Tibial nerve (tissue), 4 donors: ENCODE measurements at regions not wholly inside any gene's neighbourhood (a gene's known extent, or its start where the extent isn't known, plus 50 kb on each side); places are given as distances from the start of the nearest gene placed in this dataset.

Experiments used
- DNase-seq, 2 donors: peaks; one replicate each; pipeline ENCODE4 v3.0.0-alpha.2; 2019; ENCODE audit warnings: low spot score in 2 of 2
- H3K27ac ChIP-seq, 4 donors: fragments of 200-600 bp; sonication (generic) in 3 of 4; one replicate each; pipeline ENCODE4 v1.5.1; 2017 to 2019; ENCODE audit warnings: mild to moderate bottlenecking in 1 of 4
- H3K27me3 ChIP-seq, 2 donors: fragments of 200-600 bp; sonication (generic) in 1 of 2; one replicate each; pipeline versions ENCODE4 v1.5.1 to v1.6.0; 2017 to 2019
- H3K36me3 ChIP-seq, 3 donors: fragments of 200-600 bp; sonication (generic); one replicate each; pipeline ENCODE4 v1.5.1; 2018 to 2019
- H3K4me1 ChIP-seq, 4 donors: fragments of 200-600 bp; sonication (generic) in 3 of 4; one replicate each; pipeline ENCODE4 v1.5.1; 2017 to 2019
- H3K4me3 ChIP-seq, 4 donors: fragments of 200-600 bp; sonication (generic) in 3 of 4; one replicate each; pipeline ENCODE4 v1.5.1; 2017 to 2019; ENCODE audit warnings: mild to moderate bottlenecking in 1 of 4, moderate library complexity in 1 of 4
- H3K9me3 ChIP-seq, 4 donors: fragments of 200-600 bp; sonication (generic) in 3 of 4; one replicate each; pipeline ENCODE4 v1.5.1; 2017 to 2019
- CTCF ChIP-seq, 5 experiments: fragments of 200-600 bp in 3 of 5; fragments of 450-650 bp in 2 of 5; sonication (generic) in 3 of 5; IDR thresholded peaks; one replicate each; pipeline ENCODE4 v1.5.1; 2016 to 2019; ENCODE audit warnings: antibody characterized with exemption in 5 of 5, mild to moderate bottlenecking in 3 of 5, moderate library complexity in 2 of 5
- EP300 ChIP-seq, 2 donors: sonication (generic); formaldehyde crosslinking; IDR thresholded peaks; one replicate each; pipeline ENCODE4 v1.6.1; 2017; ENCODE audit warnings: antibody characterized with exemption in 2 of 2, mild to moderate bottlenecking in 1 of 2
- POLR2A ChIP-seq, 2 donors: fragments of 450-650 bp; IDR thresholded peaks; one replicate each; pipeline ENCODE4 v1.6.1; 2017; ENCODE audit warnings: antibody characterized with exemption in 2 of 2, mild to moderate bottlenecking in 2 of 2, moderate library complexity in 2 of 2
- WGBS, 2 donors: methylation state at CpG; one replicate each; pipeline ENCODE4 v1.1.5; 2018; 5-methylcytosine and 5-hydroxymethylcytosine counted together

GRCh38 chr5:51996356-51996861 is 613.2 kb downstream of the ISL1 start:
- Histone ChIP-seq H3K9me3 (no peaks in the 10 kb centered on the region), H3K27ac (no peak overlapping the region), H3K4me1 (no peaks in the 10 kb centered on the region), H3K27me3 (no peaks in the 10 kb centered on the region), H3K36me3 (no peaks in the 10 kb centered on the region), H3K4me3 (no peak overlapping the region)
- WGBS, 2 donors: 50 to 53% methylated on average over 1 of the region's 1 CpG
- no peak for DNase-seq
- no peak for TF ChIP-seq CTCF (IDR thresholded peaks at IDR 0.05)
- no peak for TF ChIP-seq EP300 (IDR thresholded peaks at IDR 0.05)
- TF ChIP-seq POLR2A (IDR thresholded peaks at IDR 0.05): no peak

- no peak overlapping the region for H3K4me3 ChIP-seq
- H3K27me3 ChIP-seq: no peaks in the 10 kb centered on the region
Measured at GRCh38 chr5:51997500-51997899, 614.3 kb downstream of the ISL1 start.

GRCh38 chr5:51997949-51998348 is 614.7 kb downstream of the ISL1 start:
- H3K4me3 ChIP-seq: no peak overlapping the region
- H3K4me1 ChIP-seq: no peaks in the 10 kb centered on the region
- H3K36me3 ChIP-seq: no peaks in the 10 kb centered on the region
- no peaks in the 10 kb centered on the region for H3K27me3 ChIP-seq
- no peak overlapping the region for H3K27ac ChIP-seq
- no peaks in the 10 kb centered on the region for H3K9me3 ChIP-seq
- no peak for DNase-seq
- 52 to 63% methylated on average over 2 of the region's 2 CpGs for WGBS, 2 donors
- no peak for TF ChIP-seq POLR2A (IDR thresholded peaks at IDR 0.05)
- no peak for TF ChIP-seq EP300 (IDR thresholded peaks at IDR 0.05)
- TF ChIP-seq CTCF (IDR thresholded peaks at IDR 0.05): no peak

More at GRCh38 chr5:51997500-51997899, 614.3 kb downstream of the ISL1 start:
- TF ChIP-seq EP300 (IDR thresholded peaks at IDR 0.05) (no peak), POLR2A (IDR thresholded peaks at IDR 0.05) (no peak), CTCF (IDR thresholded peaks at IDR 0.05) (no peak)
- Histone ChIP-seq H3K4me1 (no peaks in the 10 kb centered on the region), H3K9me3 (no peaks in the 10 kb centered on the region), H3K27ac (no peak overlapping the region), H3K36me3 (no peaks in the 10 kb centered on the region)
- DNase-seq: no peak

GRCh38 chr5:52007230-52007858 is 624.1 kb downstream of the ISL1 start:
- 34 to 39% methylated on average over 5 of the region's 5 CpGs for whole genome bisulfite sequencing, 2 donors
- Histone ChIP-seq H3K36me3 (no peaks in the 10 kb centered on the region), H3K4me1 (no peaks in the 10 kb centered on the region), H3K4me3 (no peak overlapping the region), H3K27ac (no peak overlapping the region), H3K27me3 (no peaks in the 10 kb centered on the region), H3K9me3 (no peaks in the 10 kb centered on the region)
- TF ChIP-seq EP300 (IDR thresholded peaks at IDR 0.05) (no peak), POLR2A (IDR thresholded peaks at IDR 0.05) (no peak), CTCF (IDR thresholded peaks at IDR 0.05) (peak; percentile 9 to 40 (median 20))
- DNase-seq: no peak

GRCh38 chr5:52010454-52010853 is 627.2 kb downstream of the ISL1 start:
- no peaks in the 10 kb centered on the region for H3K36me3 ChIP-seq
- H3K4me3 ChIP-seq: no peak overlapping the region
- no peaks in the 10 kb centered on the region for H3K4me1 ChIP-seq
- no peaks in the 10 kb centered on the region for H3K9me3 ChIP-seq
- no peak for TF ChIP-seq POLR2A (IDR thresholded peaks at IDR 0.05)
- no peak for TF ChIP-seq CTCF (IDR thresholded peaks at IDR 0.05)
- no peak for TF ChIP-seq EP300 (IDR thresholded peaks at IDR 0.05)
- 55 to 59% methylated on average over 2 of the region's 2 CpGs for WGBS, 2 donors
- no peak for DNase-seq
- no peaks in the 10 kb centered on the region for H3K27me3 ChIP-seq
- no peak overlapping the region for H3K27ac ChIP-seq
